GM19395 (cell line): ENCODE measurements at regions not wholly inside any gene's neighbourhood (a gene's known extent, or its start where the extent isn't known, plus 50 kb on each side); places are given as distances from the start of the nearest gene placed in this dataset.

Experiments used
- ATAC-seq: cut with Tn5 transposase; IDR thresholded peaks from one replicate; pipeline ENCODE4 v1.9.1; 2021; ENCODE audit warnings: mild to moderate bottlenecking, moderate library complexity; ENCODE audit not compliant: unreplicated experiment

DNA sequence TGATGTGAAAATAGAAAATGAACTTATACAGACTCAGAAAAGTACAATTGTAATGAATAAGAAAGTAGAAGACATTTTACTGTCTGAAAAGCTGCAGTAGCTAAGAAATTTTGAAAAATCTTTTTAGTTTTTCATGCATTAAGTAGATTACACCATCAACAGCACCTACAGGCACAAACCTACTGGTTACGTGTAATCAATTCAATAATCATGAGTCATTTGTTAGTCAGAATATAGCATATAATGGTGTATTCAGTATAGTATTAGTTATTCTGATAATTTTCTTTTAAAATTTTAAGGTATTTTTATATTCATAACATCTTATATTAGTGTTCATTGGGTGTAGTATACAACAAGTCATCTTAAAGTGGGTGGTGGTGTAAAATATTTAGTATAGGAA, 550.5 kb upstream of the GBE1 start:
- no peak for ATAC-seq

DNA sequence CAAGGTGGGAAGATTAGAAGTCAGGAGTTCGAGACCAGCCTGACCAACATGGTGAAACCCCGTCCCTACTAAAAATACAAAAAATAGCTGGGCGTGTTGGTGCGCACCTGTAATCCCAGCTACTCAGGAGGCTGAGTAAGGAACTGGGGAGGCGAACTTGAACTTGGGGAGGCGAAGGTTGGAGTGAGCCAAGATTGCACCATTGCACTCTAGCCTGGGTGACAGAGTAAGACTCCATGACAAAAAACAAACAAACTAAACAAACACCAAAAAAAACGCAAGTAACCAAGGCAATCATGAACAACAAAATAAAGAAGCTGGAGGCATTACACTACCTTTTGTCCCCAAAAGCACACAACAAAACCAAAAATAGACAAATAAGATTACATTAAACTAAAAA, 547.3 kb upstream of the GBE1 start:
- ATAC-seq = no peak

DNA sequence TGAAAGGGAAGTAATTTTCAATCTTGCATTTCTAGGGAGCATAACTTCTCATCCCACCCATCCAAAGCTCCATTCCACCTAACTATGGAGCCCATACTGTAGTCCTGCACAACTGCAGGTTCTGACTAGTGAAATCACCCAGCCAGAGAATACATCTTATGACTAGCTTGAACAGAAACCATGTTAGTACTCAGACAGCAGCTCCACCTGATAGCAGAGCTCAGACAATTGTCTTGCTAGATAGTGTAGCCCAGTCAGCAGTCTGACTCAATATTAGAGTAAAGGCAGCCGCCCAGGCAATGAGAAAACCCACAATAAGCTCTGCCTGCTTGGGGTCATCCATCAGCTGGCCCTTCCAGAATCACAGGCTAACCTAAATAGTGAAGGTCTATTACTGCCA, 544.7 kb upstream of the GBE1 start:
- no peak for ATAC-seq

DNA sequence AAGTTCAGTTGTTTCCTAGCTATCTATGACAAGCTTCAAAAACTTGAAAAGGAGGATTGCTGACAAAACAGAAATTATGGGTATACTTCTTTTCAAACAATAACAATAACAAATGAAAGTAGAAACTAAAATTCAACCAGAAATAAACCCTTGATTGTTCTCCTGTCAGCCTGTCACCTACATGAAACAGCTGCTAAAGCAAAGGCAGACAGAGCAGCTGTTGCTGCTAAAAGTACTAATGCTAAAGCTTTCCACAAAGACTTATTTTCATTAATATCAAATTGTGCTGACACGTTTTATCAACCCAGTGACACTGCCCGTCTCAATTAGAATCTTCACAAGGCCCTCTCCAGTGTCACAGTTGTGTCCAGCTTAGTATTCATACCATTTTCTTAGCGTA, 533.2 kb upstream of the GBE1 start:
- peak; percentile 50 for ATAC-seq

DNA sequence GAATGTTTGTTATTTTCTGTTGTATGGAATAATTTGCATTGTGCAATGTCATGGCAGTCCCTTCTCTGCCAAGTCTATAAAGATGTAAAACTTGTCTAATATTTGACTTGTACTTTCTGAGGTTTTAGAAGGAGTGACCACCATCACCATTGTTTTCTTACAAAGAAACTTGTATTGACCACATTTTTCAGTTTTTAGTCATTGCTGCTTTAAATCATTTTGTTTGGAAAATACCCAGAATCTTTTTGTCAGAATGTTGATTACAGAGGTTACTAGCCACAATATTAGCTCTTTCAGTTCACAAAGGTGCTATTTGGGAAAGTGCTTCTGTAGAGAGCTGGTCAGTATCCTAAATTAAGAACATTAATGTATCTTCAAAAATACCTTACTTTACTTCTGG, 532.4 kb upstream of the GBE1 start:
- ATAC-seq = peak; percentile 80

DNA sequence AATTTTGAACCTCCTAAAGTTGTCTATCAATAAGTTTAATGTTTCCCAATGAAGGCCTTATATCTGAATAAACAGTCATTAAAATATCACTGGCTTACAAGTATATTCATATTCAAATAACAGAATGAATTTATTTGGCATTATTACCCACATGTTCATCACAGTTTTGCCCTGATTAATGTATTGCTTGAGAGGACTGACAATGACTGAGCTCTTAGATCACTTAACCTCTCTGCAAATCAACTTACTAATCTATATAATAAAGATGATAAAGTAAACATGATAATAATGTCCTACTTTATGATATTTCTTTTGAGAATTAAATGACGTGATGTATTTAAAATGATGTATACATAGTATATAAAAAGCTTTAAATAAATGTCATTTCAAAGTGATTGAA, 532.0 kb upstream of the GBE1 start:
- ATAC-seq = no peak

DNA sequence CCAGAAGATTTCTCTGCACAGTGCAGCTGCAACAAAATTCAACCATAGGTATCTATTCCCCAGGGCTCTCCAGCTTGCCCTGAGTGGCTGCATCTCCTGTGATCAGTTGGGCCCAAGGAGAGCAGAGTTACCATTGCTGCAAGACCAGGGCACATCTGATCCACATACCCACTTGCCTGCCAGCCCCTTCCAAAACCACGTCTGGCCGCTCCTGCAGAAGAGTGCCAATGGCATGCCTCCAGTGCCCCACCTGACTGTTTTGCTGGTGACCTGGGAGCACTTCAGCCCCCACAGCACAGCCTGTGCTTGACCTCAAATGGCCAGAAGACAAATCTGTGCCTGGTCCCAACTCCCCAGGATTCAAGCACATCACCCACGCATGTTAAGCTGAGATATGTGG, 526.1 kb upstream of the GBE1 start:
- no peak for ATAC-seq

DNA sequence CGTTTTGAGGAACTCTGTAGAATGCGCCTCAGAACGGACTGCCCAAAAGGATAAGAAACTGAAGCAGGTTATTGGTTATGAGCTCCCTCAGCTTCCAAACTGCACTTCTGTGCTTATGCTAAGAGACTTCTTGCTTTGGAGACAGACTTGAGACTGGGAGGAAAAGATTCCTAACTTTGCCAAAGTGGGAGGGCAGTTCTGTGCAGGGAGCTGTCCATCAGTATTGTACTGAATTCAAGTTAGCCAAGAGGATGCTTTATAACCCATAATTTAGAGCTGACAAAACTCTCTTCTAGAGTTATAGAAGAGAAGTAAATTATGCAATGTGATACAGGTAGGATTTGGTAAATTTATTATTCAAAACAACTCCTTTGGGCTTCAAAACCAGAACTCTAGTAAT, 519.8 kb upstream of the GBE1 start:
- ATAC-seq = no peak

DNA sequence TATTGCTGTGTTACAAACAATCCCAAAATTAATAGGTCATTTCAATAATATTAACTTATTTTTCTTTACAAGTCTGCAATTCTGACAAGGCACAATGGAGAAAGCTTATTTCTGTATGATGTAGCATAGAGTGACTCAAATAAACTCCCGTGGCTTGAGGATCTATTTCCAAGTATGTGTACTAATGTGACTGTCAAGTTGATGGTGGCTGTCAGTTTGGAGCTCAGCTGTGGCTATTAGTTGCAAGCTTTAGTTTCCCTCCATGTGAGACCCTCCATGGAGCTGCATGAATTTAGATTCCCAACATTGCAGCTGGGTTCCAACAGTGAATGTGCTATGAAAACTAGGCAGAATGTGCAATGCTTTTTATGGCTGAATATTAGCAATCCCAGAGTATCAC, 515.5 kb upstream of the GBE1 start:
- no peak for ATAC-seq

DNA sequence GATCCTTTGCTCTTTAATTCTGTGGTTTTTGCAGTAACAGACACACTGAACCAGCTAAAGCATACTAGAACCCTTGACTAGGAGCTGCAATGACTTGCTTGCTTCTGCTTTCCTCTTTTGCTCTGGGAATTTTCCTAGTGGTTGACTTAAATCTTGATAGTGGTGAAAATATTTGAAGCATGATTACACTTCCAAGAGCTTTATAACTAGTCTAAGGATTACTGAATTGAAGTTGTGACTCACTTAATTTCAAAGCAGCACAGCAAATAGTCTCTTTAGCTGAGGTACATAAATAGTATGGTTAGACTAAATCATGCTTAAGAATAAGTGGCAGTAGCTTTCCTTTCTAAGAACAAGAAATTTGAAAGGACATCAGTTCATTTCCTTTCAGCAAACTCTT, 513.5 kb upstream of the GBE1 start:
- no peak for ATAC-seq

DNA sequence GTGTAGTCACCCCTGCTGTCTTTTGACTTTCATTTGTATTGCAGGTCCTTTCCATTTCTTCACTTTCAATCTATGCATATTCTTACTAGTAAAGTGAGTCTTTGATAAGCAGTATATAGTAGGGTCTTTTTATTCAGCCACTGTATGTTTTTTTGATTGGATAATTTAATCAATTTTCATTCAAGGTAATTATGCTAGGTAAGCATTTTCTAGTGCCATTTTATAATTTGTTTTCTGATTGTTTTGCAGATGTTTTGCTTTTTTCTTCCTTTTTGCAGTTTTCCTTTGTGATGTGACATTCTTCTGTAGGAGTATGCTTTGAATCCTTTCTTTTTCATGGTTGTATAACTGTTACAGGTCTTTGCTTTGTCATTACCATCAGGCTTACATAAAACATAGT, 504.3 kb upstream of the GBE1 start:
- no peak for ATAC-seq

DNA sequence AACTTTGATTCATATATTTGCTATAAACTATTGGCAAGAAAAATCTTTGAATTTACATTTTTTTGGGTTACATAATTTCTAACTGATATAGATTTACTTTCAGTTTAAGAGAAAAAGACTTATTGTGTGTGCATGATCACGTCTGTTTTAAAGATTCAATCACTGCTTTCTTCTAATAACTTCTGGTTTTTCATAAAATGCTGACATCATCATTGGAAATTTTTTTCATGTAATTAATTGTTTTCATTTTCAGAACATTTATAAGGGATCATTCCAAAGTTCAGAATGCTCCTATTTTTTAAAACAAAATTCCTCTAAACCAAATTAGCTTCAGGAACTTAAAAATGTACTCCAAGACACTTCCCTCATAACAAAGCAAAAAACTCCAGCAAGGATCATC, 500.7 kb upstream of the GBE1 start:
- no peak for ATAC-seq

DNA sequence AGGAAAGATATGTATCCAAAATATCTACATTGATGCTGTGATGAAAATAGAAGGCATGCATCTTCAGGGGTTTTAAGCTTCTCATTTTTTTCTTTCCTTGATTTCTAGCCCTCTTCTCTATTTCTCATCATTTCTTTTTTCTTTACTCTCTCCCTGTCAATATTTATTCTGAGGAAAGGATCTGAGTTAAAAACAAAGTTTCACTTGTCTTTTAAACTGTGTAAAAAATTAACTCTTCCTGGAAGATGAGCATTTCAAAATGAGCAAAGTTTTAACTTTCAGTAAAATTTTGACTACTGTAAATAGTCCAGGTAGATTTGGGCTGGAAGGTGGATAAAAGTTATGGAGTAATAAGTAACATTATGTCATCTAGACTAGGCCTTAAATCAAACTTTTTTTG, 500.2 kb upstream of the GBE1 start:
- ATAC-seq = no peak

DNA sequence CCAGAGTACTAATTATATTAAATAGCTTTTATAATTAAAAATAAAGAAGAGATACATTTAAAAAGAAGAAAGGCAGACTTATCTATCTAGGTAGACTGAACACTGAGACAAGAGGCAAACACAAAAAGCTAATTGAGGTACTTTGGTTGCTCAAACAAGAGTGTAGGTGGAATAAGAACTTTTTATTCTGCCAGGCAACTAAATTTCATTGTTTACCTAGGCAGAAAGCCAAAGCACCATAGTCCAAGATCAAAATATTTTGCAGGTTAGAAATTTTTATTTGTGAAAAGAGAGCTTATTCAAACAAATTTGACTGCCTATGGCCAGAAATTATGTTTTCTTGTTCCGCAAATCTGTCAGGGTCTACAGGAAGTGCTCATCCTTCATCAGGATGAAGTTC, 499.6 kb upstream of the GBE1 start:
- ATAC-seq = no peak

DNA sequence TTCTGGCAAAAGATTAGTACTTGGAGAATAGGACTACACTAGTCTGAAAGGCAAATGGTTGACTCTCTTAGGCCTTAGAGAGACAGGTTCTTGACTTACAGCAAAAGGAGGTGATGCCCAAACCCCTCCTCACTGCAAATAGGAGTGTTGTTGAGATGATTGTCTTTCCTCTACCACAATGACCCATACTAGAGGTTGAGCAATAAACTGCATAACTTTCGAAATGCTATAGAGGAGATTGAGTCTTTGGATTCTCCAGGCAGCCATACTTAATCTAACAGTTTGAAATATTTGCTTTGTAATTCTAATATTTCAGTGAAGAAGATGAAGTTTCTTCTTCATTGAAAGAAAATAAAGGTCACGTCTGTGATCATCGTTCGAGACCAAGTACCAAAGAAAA, 498.5 kb upstream of the GBE1 start:
- ATAC-seq = no peak

DNA sequence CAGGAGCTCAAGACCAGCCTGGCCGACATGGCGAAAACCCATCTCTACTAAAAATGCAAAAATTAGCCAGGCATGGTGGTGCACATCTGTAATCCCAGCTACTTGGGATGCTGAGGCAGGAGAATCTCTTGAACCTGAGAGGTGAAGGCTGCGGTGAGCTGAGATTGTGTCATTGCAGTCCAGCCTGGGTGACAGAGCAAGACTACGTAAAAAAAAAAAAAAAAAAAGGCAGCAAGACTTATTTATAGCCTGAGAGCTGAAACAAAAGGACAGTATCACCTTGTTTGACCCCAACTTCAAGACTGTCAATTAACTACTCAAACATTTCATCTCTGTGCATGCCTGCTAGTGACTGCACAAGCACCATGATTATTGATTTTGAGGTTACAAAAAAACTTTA, 478.9 kb upstream of the GBE1 start:
- no peak for ATAC-seq

DNA sequence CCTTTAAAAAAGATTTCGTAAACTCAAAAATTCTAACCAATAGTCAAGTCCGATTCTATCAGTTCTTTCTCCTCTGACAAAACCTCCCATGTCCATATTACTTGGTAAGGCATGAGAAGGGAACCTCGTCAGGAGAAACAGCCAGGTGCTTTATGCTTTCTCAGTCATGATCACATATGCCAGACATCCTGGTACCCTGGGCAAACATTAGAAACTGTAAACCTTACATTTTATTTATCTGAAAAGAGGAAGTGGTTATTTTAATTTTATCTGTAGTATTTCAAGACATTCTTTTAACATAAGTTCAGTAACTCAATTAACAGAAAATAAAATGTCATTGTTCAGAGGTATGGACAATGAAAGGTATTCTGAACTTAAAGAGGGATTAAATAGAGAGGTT, 474.8 kb upstream of the GBE1 start:
- ATAC-seq = no peak

DNA sequence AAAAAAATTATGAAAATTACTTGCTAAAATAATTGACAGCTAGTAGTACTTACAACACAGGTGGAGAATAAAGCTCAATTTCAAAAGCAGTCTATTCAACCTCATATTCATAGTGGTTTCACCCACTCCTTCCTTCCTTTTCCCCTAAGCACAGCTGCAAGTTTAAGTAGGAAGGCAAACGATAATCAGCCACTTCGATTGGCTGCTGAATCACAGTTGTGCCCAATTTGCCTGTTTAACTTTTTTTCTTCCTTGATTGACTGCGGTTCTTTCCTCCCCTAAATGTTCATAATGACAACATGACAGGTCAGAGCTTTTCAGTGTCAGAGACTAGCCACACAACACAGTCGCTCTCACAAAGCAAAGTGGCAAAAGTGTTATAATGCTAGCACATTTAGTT, 468.0 kb upstream of the GBE1 start:
- ATAC-seq = peak; percentile 90

DNA sequence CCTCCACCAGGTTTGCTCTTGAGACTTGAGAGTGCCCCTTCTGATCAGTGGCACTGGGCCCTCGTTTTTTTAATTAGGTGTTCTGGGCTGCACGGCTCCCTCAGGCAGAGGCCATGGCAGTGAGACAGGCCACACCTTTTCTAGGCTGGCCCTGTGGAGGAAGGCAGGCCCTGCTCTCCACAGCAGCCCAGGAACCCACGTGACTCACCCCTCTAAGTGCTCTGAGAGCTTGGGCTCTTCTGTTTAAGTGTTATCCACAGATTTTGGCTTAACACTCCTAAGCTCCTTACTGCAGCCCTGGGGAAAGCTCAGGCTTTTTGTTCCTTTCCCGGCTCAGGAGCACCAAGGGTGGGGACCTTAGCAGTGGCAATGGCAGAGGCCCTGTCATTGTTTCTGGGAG, 463.2 kb upstream of the GBE1 start:
- ATAC-seq = no peak

DNA sequence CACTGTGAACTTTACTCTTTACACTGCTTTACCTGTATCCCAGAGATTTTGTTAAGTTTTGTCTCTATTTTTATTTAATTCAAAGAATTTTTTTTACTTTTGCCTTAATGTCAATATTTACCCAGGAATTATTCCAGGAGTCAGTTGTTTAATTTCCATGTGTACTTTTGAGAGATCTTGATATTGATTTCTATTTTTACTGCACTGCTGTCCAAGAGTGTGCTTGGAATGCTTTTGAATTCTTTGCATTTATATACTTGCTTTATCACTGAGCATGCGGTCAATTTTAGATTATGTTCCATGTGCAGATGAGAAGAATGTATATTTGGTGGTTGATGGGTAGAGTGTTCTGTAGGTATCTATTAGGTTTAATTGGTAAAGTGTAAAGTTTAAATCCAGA, 461.0 kb upstream of the GBE1 start:
- ATAC-seq = no peak

DNA sequence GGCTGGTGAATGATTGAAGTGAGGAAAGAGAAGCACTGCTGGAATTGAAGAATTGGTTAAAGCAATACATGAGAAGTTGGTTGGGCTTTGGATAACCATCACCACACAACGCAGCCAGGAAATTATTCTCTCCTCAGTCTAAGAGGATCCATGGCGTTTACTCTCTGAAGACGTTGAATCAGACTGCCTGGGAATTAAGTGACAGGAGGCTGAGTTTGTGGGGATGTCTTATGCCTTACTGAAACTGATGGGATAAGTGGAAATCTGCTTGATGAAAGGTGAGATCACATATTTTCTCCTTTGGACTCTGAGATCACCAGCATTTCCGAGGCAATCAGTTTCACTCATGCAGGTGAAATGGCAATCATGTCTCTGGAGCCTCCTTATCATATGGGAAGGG, 456.1 kb upstream of the GBE1 start:
- ATAC-seq = no peak

DNA sequence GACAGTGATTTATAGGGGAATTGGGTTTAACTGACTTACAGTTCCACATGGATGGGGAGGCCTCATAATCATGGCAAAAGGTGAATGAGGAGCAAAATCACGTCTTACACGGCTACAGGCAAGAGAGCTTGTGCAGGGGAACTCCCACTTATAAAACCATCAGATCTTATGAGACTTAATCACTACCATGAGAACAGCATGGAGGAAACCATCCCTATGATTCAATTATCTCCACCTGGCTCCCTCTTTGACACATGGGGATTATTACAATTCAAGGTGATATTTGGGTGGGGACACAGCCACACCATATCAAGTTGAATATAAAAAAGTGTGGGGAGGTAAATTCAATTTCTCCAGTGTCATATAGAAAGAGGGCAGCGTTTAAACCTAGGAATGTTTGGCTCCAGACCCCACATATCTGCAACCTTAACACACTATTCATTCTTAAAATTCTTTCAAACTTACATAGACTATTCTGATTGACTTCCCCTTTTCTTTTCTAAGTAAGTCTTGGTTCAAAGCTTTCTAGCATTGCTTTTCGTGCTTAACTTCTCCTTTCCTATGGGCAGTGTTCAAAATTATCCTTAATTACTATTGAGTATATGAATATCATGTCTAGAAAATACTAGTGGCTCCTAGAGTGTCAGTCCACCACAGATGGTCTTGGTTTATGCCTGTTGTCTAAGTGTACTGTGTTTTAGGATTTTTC, 446.7 kb upstream of the GBE1 start:
- ATAC-seq = no peak

DNA sequence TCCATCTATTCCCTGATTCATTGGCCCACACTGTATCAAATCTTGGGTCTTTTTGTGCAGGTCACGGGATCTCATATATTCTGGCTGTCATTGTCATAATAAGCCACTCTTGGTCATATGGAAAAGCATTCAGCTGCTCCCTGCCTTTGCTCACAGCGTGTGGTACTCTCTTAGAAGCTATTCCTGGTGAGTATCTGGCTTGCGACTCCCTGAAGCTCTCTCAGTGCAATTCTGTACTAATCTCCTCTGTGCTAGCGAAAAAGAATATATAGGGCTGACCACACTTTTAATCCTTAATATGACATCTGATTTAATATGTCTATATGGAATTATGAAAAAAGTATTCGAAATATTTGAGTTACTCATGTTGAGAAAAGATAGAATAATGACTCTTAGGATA, 440.8 kb upstream of the GBE1 start:
- no peak for ATAC-seq

DNA sequence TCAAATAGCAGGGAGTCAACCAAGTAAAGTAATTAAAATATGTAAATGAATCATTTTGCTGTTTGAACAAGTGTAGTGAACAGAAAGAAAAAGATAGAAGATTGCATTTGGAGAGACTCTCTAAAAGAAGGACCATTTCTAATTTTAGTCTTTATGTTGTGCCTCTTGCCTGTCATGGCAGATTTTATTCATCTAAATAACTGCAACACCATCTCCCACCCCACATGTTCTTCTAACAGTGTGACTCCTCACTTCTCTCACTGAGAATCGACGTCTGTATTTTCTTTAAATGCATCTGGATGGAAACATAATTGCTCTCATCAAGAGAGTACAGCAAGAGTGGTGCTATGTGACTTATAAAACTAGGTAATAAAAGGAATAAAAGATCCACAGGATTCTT, 439.9 kb upstream of the GBE1 start:
- ATAC-seq = no peak
